NCI-H128 (cell line): ENCODE measurements at regions not wholly inside any gene's neighbourhood (a gene's known extent, or its start where the extent isn't known, plus 50 kb on each side); places are given as distances from the start of the nearest gene placed in this dataset.

Experiments used
- DNase-seq: peaks from one replicate; lab custom pipeline; 2025; ENCODE audit not compliant: unreplicated experiment; lab: John Stamatoyannopoulos, UW

- no peak for DNase-seq
Measured at GRCh38 chr1:18010408-18010807, 97.2 kb upstream of the IGSF21 start.

- no peak for DNase-seq
Measured at GRCh38 chr1:18010945-18011344, 96.7 kb upstream of the IGSF21 start.

GRCh38 chr1:18011703-18012102 is 95.9 kb upstream of the IGSF21 start:
- no peak for DNase-seq

GRCh38 chr1:18012686-18013085 is 94.9 kb upstream of the IGSF21 start:
- DNase-seq = no peak

- DNase-seq = no peak
Measured at GRCh38 chr1:18013216-18013615, 94.4 kb upstream of the IGSF21 start.

GRCh38 chr1:18015719-18016118 is 91.9 kb upstream of the IGSF21 start:
- DNase-seq = no peak

GRCh38 chr1:18018366-18018765 is 89.2 kb upstream of the IGSF21 start:
- no peak for DNase-seq

- no peak for DNase-seq
Measured at GRCh38 chr1:18020021-18020817, 87.4 kb upstream of the IGSF21 start.

GRCh38 chr1:18021242-18021641 is 86.4 kb upstream of the IGSF21 start:
- DNase-seq = no peak

GRCh38 chr1:18032172-18032859 is 75.3 kb upstream of the IGSF21 start:
- no peak for DNase-seq

- DNase-seq = no peak
Measured at GRCh38 chr1:18035145-18035544, 72.5 kb upstream of the IGSF21 start.

GRCh38 chr1:18037651-18038050 is 69.9 kb upstream of the IGSF21 start:
- DNase-seq = no peak

GRCh38 chr1:18038051-18038450 is 69.5 kb upstream of the IGSF21 start:
- DNase-seq = no peak

GRCh38 chr1:18039102-18039501 is 68.5 kb upstream of the IGSF21 start:
- no peak for DNase-seq

GRCh38 chr1:18041102-18041501 is 66.5 kb upstream of the IGSF21 start:
- no peak for DNase-seq

GRCh38 chr1:18041685-18042355 is 65.8 kb upstream of the IGSF21 start:
- DNase-seq = no peak

- DNase-seq = no peak
Measured at GRCh38 chr1:18043871-18044270, 63.7 kb upstream of the IGSF21 start.

- no peak for DNase-seq
Measured at GRCh38 chr1:18045203-18045602, 62.4 kb upstream of the IGSF21 start.

GRCh38 chr1:18045621-18046020 is 62.0 kb upstream of the IGSF21 start:
- DNase-seq = no peak

GRCh38 chr1:18047122-18047521 is 60.5 kb upstream of the IGSF21 start:
- DNase-seq = no peak

GRCh38 chr1:18049228-18049627 is 58.4 kb upstream of the IGSF21 start:
- no peak for DNase-seq

- DNase-seq = no peak
Measured at GRCh38 chr1:18052671-18053070, 54.9 kb upstream of the IGSF21 start.
